Epithelial cell of esophagus (primary cell): ENCODE measurements at regions not wholly inside any gene's neighbourhood (a gene's known extent, or its start where the extent isn't known, plus 50 kb on each side); places are given as distances from the start of the nearest gene placed in this dataset.

Experiments
- DNase-seq: peaks from one replicate; pipeline ENCODE4 v3.0.0; 2010; ENCODE audit warnings: low read depth
- H3K4me3 ChIP-seq: 2 replicates; pipeline ENCODE4 v1.5.1; 2011; ENCODE audit warnings: mild to moderate bottlenecking, low read length, control low read depth
- TF ChIP-seq, protein P1 (sequence below): IDR thresholded peaks from 2 replicates; pipeline ENCODE4 v1.5.1; 2011; ENCODE audit warnings: low read depth, mild to moderate bottlenecking, low read length, control low read depth, inconsistent platforms; ENCODE audit not compliant: insufficient read depth; ENCODE audit errors: missing control alignments

DNA sequence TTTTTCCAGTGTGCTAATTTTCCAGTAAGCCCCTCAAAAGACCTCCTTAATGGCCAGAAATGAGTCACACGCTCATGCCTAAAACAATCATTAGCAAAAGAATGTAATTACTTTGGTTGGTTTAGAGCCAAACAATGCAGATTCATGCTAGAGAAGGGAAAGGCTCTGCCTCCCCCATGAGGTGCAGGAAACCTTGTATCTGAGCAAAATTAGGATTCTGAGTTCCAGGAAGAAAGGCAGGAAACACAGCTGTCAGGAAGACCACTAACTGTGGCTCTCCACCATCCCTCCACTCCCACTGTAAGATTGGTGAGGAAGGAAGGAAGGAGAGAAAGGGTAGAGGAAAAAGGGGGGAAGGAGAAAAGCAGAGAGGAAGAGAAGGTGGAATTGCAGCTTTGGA is 104.9 kb upstream of the DHX15 start:
- DNase-seq = no peak

DNA sequence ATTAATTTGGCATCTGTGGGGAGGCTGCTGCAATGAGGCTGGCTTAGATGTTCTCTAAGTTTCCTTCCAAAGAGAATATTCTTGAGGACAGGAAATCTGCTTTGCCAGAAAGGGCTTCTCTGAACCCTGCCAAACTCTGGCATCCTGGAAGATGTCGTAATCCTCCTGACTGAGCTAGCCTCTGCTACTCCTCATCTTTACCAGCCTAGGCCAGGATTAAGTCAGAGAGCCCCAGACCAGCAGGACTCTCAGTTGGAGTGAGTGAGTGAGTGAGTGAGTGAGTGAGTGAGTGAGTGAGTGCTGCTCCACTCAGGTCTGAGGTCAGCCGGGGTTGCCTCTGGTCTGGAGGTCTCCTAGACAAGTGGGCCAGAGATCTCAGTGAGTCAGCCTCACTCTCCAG is 104.9 kb upstream of the SOD3 start:
- TF ChIP-seq, protein P1, sequence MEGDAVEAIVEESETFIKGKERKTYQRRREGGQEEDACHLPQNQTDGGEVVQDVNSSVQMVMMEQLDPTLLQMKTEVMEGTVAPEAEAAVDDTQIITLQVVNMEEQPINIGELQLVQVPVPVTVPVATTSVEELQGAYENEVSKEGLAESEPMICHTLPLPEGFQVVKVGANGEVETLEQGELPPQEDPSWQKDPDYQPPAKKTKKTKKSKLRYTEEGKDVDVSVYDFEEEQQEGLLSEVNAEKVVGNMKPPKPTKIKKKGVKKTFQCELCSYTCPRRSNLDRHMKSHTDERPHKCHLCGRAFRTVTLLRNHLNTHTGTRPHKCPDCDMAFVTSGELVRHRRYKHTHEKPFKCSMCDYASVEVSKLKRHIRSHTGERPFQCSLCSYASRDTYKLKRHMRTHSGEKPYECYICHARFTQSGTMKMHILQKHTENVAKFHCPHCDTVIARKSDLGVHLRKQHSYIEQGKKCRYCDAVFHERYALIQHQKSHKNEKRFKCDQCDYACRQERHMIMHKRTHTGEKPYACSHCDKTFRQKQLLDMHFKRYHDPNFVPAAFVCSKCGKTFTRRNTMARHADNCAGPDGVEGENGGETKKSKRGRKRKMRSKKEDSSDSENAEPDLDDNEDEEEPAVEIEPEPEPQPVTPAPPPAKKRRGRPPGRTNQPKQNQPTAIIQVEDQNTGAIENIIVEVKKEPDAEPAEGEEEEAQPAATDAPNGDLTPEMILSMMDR = no peak
- DNase-seq = peak; percentile 35
- no peak overlapping the region for H3K4me3 ChIP-seq

More for the DNA sequence above, 104.9 kb upstream of the DHX15 start:
- H3K4me3 ChIP-seq = no peak overlapping the region
- TF ChIP-seq, protein P1 = no peak

- no peak overlapping the region for H3K4me3 ChIP-seq
- no peak for DNase-seq
- TF ChIP-seq, protein P1 = no peak
Measured at GRCh38 chr4:24693636-24694035, 101.7 kb upstream of the SOD3 start.

- no peak for DNase-seq
- TF ChIP-seq, protein P1 = no peak
- H3K4me3 ChIP-seq = no peak overlapping the region
Measured at GRCh38 chr4:24700118-24700517, 95.3 kb upstream of the SOD3 start.

DNA sequence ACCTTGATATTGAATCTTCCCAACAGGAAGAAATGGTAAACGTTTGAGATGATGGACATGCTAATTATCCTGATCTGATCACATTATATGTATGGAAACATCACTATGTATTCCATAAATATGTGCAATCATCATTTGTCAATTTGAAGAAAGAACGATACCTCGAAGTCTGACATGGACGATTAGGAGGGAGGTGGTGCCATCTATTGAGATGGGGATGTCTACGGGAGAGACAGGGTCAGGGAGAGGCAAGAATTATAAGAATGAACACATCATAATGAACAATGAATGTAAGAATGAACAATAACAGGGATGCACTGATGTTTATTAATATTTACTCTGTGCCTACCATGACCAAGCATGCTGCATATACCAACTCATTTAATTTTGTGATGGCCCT is 93.7 kb upstream of the SOD3 start:
- no peak overlapping the region for H3K4me3 ChIP-seq
- no peak for DNase-seq

GRCh38 chr4:24702281-24702680 is 93.1 kb upstream of the SOD3 start:
- no peak overlapping the region for H3K4me3 ChIP-seq
- no peak for DNase-seq
- TF ChIP-seq, protein P1 = no peak

More for the DNA sequence above, 93.7 kb upstream of the SOD3 start:
- TF ChIP-seq, protein P1 = no peak

GRCh38 chr4:24703298-24703697 is 92.1 kb upstream of the SOD3 start:
- DNase-seq = no peak
- TF ChIP-seq, protein P1 = no peak
- H3K4me3 ChIP-seq = no peak overlapping the region
